Kidney capillary endothelial cell (primary cell): ENCODE measurements at regions not wholly inside any gene's neighbourhood (a gene's known extent, or its start where the extent isn't known, plus 50 kb on each side); places are given as distances from the start of the nearest gene placed in this dataset.

ENCODE experiments used
- DNase-seq: peaks from one replicate; pipeline ENCODE4 v3.0.0-alpha.2; 2018; ENCODE audit warnings: low spot score

- DNase-seq = no peak
These were observed 53.2 kb upstream of the SYPL1 start for GRCh38 chr7:106165337-106165736.

DNA sequence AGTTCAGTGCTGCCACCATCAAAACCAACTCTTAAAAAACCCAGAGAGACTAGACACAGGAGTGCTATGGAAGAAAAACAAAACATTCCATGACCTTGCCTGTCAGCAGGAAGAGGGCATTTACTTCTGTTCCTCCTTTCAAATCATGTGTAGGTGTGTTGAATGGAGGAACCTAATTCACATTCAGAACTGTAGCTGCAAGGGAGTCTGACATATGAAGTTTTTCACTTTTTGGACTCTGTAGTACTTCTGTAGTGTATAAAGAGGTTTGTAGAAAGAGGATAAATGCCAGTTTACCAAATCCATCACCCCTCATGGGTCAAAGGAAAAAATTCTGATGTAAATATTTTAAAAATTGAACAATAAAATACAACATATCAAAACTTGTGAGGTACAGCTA is 51.1 kb upstream of the SYPL1 start:
- no peak for DNase-seq
